Peyer's patch (tissue), 4 donors: ENCODE measurements at regions not wholly inside any gene's neighbourhood (a gene's known extent, or its start where the extent isn't known, plus 50 kb on each side); places are given as distances from the start of the nearest gene placed in this dataset.

Experiments used
- POLR2A ChIP-seq, 2 donors: fragments of 450-650 bp; IDR thresholded peaks; one replicate each; pipeline ENCODE4 v1.5.1; 2017; ENCODE audit warnings: antibody characterized with exemption in 2 of 2, mild to moderate bottlenecking in 2 of 2, moderate library complexity in 2 of 2
- TF ChIP-seq, protein P1 (sequence below), 6 experiments: fragments of 450-650 bp in 4 of 6; fragments of 200-600 bp in 2 of 6; sonication (generic) in 1 of 6; IDR thresholded peaks; one replicate each; pipeline ENCODE4 v1.5.1; 2017 to 2019; ENCODE audit warnings: antibody characterized with exemption in 6 of 6, mild to moderate bottlenecking in 3 of 6, moderate library complexity in 1 of 6

- TF ChIP-seq, protein P1, sequence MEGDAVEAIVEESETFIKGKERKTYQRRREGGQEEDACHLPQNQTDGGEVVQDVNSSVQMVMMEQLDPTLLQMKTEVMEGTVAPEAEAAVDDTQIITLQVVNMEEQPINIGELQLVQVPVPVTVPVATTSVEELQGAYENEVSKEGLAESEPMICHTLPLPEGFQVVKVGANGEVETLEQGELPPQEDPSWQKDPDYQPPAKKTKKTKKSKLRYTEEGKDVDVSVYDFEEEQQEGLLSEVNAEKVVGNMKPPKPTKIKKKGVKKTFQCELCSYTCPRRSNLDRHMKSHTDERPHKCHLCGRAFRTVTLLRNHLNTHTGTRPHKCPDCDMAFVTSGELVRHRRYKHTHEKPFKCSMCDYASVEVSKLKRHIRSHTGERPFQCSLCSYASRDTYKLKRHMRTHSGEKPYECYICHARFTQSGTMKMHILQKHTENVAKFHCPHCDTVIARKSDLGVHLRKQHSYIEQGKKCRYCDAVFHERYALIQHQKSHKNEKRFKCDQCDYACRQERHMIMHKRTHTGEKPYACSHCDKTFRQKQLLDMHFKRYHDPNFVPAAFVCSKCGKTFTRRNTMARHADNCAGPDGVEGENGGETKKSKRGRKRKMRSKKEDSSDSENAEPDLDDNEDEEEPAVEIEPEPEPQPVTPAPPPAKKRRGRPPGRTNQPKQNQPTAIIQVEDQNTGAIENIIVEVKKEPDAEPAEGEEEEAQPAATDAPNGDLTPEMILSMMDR (IDR thresholded peaks at IDR 0.05) = no peak
- no peak for TF ChIP-seq POLR2A (IDR thresholded peaks at IDR 0.05)
These were observed 496.4 kb downstream of the NPHP4 start for GRCh38 chr1:5495596-5496410.
